Suppressor macrophage (primary cell): ENCODE measurements at regions not wholly inside any gene's neighbourhood (a gene's known extent, or its start where the extent isn't known, plus 50 kb on each side); places are given as distances from the start of the nearest gene placed in this dataset.

Experiments used
- DNase-seq, 4 experiments: peaks; one replicate each; pipeline ENCODE4 v3.0.0-alpha.2; 2020 to 2022

DNA sequence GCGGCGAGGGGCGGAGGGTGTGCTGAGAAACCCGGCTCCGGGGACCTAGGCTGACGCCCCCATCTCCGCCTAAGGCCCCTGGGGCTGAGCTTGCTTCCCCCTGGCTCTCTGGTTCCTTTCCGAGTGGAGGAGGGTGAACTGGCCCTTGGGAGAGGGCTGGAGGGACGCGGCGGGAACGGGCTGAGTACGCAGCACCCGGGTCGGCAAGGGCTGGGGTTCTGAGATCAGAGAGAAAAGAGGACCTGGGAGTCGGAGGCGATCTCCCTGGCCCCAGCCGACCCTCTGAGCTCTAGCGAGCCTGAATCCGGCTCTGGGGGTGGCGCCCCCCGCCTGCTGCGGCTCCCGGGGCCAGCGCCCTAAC is 270.8 kb downstream of the FOXD2 start:
- DNase-seq, result no peak

GRCh38 chr1:47709019-47709871 is 271.4 kb downstream of the FOXD2 start:
- DNase-seq, result peak in 2 of 4 experiments; percentile 24 to 41

DNA sequence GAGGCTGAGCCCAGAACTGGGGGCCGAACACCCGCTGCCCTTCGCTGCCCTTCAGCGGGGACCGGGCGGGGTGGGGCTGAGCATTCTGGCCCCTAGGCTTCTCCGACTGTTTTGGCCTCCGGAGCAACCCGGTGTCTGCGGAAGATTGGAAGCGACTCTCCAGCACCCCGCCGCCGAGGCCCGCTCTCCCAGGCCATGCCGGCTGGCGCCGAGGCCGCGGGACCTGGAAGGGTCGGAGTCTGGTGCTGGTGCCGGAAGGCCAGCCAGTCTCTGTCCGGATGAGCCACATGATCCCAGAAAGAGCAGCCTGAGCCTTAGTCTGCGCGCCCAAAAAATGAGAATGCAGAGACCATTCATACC is 272.0 kb downstream of the FOXD2 start:
- no peak for DNase-seq

- peak; percentile 70 to 87 (median 84) for DNase-seq
These were observed 272.7 kb downstream of the FOXD2 start for GRCh38 chr1:47710329-47711071.
